ENCODE measurements at regions not wholly inside any gene's neighbourhood (a gene's known extent, or its start where the extent isn't known, plus 50 kb on each side); places are given as distances from the start of the nearest gene placed in this dataset.

DNA sequence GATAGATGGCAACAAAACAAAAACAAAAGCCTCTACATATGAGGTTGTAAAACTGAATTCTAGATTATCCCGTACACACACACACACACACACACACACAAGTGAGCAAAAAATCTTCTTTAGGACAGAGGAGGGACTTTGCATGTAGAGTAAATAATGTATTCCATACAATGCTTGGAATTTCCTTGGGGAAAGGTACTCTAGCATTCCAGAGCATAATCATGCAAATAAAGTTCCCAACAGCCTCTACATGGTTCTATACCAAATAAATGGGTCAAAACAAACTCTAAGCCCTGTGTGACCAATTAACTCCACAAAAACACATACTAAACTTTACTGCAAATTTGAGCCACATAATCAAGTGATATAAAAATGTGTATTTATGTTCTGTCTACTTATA lies 191.4 kb downstream of the RBM43 start:
- TF ChIP-seq CTCF (IDR thresholded peaks at IDR 0.05) (no peak), POLR2A (IDR thresholded peaks at IDR 0.05) (no peak)

Measured in testis (tissue), 2 donors.